ENCODE measurements at regions not wholly inside any gene's neighbourhood (a gene's known extent, or its start where the extent isn't known, plus 50 kb on each side); places are given as distances from the start of the nearest gene placed in this dataset.

- no peak for TF ChIP-seq CTCF (IDR thresholded peaks at IDR 0.05)
- Histone ChIP-seq H3K27ac (peak overlapping the region in 1 of 2 donors; percentile 35), H3K4me3 (no peak overlapping the region)
- DNase-seq (ENCODE audit: low spot score): no peak
Measured at GRCh38 chr7:117960351-117960750, 87.1 kb upstream of the CTTNBP2 start.

GRCh38 chr7:117961235-117961634, 88.0 kb upstream of the CTTNBP2 start:
- TF ChIP-seq CTCF (IDR thresholded peaks at IDR 0.05): no peak
- Histone ChIP-seq H3K4me3 (no peak overlapping the region), H3K27ac (peak overlapping the region in 1 of 2 donors; percentile 57)
- DNase-seq (ENCODE audit: low spot score): no peak

- no peak for TF ChIP-seq CTCF (IDR thresholded peaks at IDR 0.05)
- Histone ChIP-seq H3K4me3 (no peak overlapping the region), H3K27ac (no peak overlapping the region)
- DNase-seq (ENCODE audit: low spot score): no peak
Measured at GRCh38 chr7:117962366-117962994, 89.2 kb upstream of the CTTNBP2 start.

- Histone ChIP-seq H3K4me3 (no peak overlapping the region), H3K27ac (peak overlapping the region in 1 of 2 donors; percentile 43)
- no peak for DNase-seq (ENCODE audit: low spot score)
- no peak for TF ChIP-seq CTCF (IDR thresholded peaks at IDR 0.05)
Measured at GRCh38 chr7:117963264-117964197, 90.3 kb upstream of the CTTNBP2 start.

GRCh38 chr7:117970801-117971200, 97.6 kb upstream of the CTTNBP2 start:
- H3K27ac ChIP-seq: no peak overlapping the region
- H3K4me3 ChIP-seq: no peak overlapping the region
- DNase-seq (ENCODE audit: low spot score): no peak
- TF ChIP-seq CTCF (IDR thresholded peaks at IDR 0.05): no peak

GRCh38 chr7:117971556-117972244, 98.5 kb upstream of the CTTNBP2 start:
- no peak overlapping the region for H3K4me3 ChIP-seq
- no peak overlapping the region for H3K27ac ChIP-seq
- no peak for DNase-seq (ENCODE audit: low spot score)
- TF ChIP-seq CTCF (IDR thresholded peaks at IDR 0.05): no peak

Data from coronary artery (tissue), 2 donors.